Right hindlimb (tissue), 1 donor: ENCODE measurements at regions not wholly inside any gene's neighbourhood (a gene's known extent, or its start where the extent isn't known, plus 50 kb on each side); places are given as distances from the start of the nearest gene placed in this dataset.
"Not testable (repeated sequence)": the region's sequence is repeated elsewhere in the genome, so short reads cannot be mapped to it uniquely, and the experiment has no call there.

Experiments used
- DNase-seq: peaks from one replicate; pipeline ENCODE4 v3.0.0-alpha.2; 2018

- not testable (repeated sequence) for DNase-seq
Measured at GRCh38 chr15:20473465-20473864, 68.1 kb downstream of the GOLGA6L6 start.

GRCh38 chr15:20472983-20473382, 68.6 kb downstream of the GOLGA6L6 start:
- not testable (repeated sequence) for DNase-seq

GRCh38 chr15:20470810-20471209, 70.8 kb downstream of the GOLGA6L6 start:
- not testable (repeated sequence) for DNase-seq

- not testable (repeated sequence) for DNase-seq
Measured at GRCh38 chr15:20441138-20441537, 100.5 kb downstream of the GOLGA6L6 start.

GRCh38 chr15:20440390-20440789, 101.2 kb downstream of the GOLGA6L6 start:
- not testable (repeated sequence) for DNase-seq

- not testable (repeated sequence) for DNase-seq
Measured at GRCh38 chr15:20439111-20439510, 102.5 kb downstream of the GOLGA6L6 start.

- DNase-seq = not testable (repeated sequence)
Measured at GRCh38 chr15:20438255-20438654, 103.3 kb downstream of the GOLGA6L6 start.

- not testable (repeated sequence) for DNase-seq
Measured at GRCh38 chr15:20433468-20433867, 108.1 kb downstream of the GOLGA6L6 start.

GRCh38 chr15:20430495-20430894, 111.1 kb downstream of the GOLGA6L6 start:
- not testable (repeated sequence) for DNase-seq

GRCh38 chr15:20420710-20421109, 120.9 kb downstream of the GOLGA6L6 start:
- DNase-seq = not testable (repeated sequence)

GRCh38 chr15:20416618-20417017, 125.0 kb downstream of the GOLGA6L6 start:
- DNase-seq = not testable (repeated sequence)

GRCh38 chr15:20409667-20410198, 131.9 kb downstream of the GOLGA6L6 start:
- DNase-seq = not testable (repeated sequence)

- no peak for DNase-seq
Measured at GRCh38 chr15:20409247-20409646, 132.4 kb downstream of the GOLGA6L6 start.

- DNase-seq = no peak
Measured at GRCh38 chr15:20407553-20407952, 134.0 kb downstream of the GOLGA6L6 start.

GRCh38 chr15:20404571-20404970, 137.0 kb downstream of the GOLGA6L6 start:
- not testable (repeated sequence) for DNase-seq

- DNase-seq = not testable (repeated sequence)
Measured at GRCh38 chr15:20402586-20402985, 139.0 kb downstream of the GOLGA6L6 start.

- DNase-seq = not testable (repeated sequence)
Measured at GRCh38 chr15:20401058-20401457, 140.5 kb downstream of the GOLGA6L6 start.

- not testable (repeated sequence) for DNase-seq
Measured at GRCh38 chr15:20398680-20399079, 142.9 kb downstream of the GOLGA6L6 start.

GRCh38 chr15:20388161-20388560, 153.4 kb downstream of the GOLGA6L6 start:
- DNase-seq = not testable (repeated sequence)

GRCh38 chr15:20386198-20386597, 155.4 kb downstream of the GOLGA6L6 start:
- no peak for DNase-seq

GRCh38 chr15:20380199-20380598, 161.4 kb downstream of the GOLGA6L6 start:
- not testable (repeated sequence) for DNase-seq

- no peak for DNase-seq
Measured at GRCh38 chr15:20376872-20377271, 164.7 kb downstream of the GOLGA6L6 start.

GRCh38 chr15:20372416-20372815, 169.2 kb downstream of the GOLGA6L6 start:
- not testable (repeated sequence) for DNase-seq

- no peak for DNase-seq
Measured at GRCh38 chr15:20369500-20369899, 172.1 kb downstream of the GOLGA6L6 start.

GRCh38 chr15:20368974-20369373, 172.6 kb downstream of the GOLGA6L6 start:
- no peak for DNase-seq
